ENCODE measurements at regions not wholly inside any gene's neighbourhood (a gene's known extent, or its start where the extent isn't known, plus 50 kb on each side); places are given as distances from the start of the nearest gene placed in this dataset.
"Not testable (repeated sequence)": the region's sequence is repeated elsewhere in the genome, so short reads cannot be mapped to it uniquely, and the experiment has no call there.

DNA sequence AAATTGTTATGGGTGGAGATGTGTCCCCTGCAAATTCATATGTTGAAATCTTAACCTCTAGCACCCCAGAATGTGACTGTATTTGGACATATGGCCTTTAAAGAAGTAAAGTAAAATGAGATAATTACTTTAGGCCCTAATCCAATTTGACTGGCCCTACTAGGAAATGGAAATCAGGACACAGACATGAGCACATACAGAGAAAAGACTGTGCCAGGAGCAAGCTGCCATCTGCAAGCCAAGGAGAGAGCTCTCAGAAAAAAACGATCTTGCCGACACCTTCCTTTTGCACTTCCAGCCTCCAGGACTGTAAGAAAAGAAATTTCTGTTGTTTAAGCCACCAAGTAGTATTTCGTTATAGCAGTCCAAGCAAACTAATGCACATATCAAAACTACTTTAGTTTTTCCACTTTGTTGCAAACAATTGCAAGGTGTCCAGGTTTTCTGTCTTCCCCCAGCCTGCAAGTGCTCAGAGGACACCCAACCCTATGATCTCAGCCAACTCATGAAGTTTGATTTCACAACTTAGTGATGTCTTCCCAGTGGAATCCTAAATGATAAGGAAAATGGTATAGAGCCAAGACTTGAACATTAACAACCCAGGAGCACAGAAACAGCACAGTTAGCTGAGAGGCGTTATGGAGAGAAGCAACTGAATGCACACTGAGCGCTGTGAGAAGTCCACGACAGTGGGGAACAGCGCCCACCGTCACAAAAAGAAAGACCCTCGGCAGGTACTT, 351.2 kb downstream of the BCL2L11 start:
- H3K4me3 Mint-ChIP-seq; H3K27ac Mint-ChIP-seq; H3K27ac ChIP-seq (ENCODE audit: low read depth, low read length); H3K4me1 Mint-ChIP-seq; H3K9me3 Mint-ChIP-seq; H3K27me3 ChIP-seq (ENCODE audit: insufficient read depth, low read length, poor library complexity, severe bottlenecking); DNase-seq; H3K36me3 Mint-ChIP-seq; H3K4me3 ChIP-seq (ENCODE audit: low read length); POLR2A ChIA-PET; H3K36me3 ChIP-seq (ENCODE audit: insufficient read depth, low read length); H3K9me3 ChIP-seq (ENCODE audit: low read length); CTCF ChIA-PET; H3K27me3 Mint-ChIP-seq; H3K4me1 ChIP-seq (ENCODE audit: insufficient read depth, low read length): not testable (repeated sequence)

DNA sequence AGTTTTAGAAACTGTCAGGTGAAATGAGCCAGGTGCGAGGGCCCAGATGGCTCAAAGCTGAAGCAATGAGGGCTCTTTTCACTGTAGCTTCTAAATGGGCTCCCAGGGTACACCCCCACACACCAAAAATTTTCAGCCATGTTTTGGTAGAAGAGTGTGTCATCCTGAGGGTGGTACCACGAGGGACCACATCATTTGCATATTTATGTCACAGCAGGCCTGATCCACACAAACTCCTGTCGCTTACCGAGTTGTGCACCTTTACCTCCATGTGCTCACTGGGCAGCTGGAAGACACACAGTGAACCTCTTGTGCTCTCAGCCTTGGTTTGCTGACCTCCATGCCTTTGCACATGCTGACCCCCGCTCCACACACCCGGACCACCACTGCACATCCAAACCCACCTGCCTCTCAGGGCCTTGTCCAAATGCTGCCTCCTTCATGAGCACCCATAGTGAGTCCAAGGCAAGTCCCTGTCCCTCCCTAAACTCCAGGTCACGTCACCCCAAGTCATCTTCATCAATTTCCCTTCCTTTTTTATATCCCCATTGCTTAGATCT, 352.2 kb downstream of the BCL2L11 start:
- H3K4me1 Mint-ChIP-seq; H3K36me3 Mint-ChIP-seq; H3K9me3 Mint-ChIP-seq; H3K36me3 ChIP-seq (ENCODE audit: insufficient read depth, low read length); DNase-seq; H3K4me3 Mint-ChIP-seq; H3K4me3 ChIP-seq (ENCODE audit: low read length); CTCF ChIA-PET; POLR2A ChIA-PET; H3K27me3 ChIP-seq (ENCODE audit: insufficient read depth, low read length, poor library complexity, severe bottlenecking); H3K27ac ChIP-seq (ENCODE audit: low read depth, low read length); H3K27me3 Mint-ChIP-seq; H3K9me3 ChIP-seq (ENCODE audit: low read length); H3K4me1 ChIP-seq (ENCODE audit: insufficient read depth, low read length); H3K27ac Mint-ChIP-seq: not testable (repeated sequence)

DNA sequence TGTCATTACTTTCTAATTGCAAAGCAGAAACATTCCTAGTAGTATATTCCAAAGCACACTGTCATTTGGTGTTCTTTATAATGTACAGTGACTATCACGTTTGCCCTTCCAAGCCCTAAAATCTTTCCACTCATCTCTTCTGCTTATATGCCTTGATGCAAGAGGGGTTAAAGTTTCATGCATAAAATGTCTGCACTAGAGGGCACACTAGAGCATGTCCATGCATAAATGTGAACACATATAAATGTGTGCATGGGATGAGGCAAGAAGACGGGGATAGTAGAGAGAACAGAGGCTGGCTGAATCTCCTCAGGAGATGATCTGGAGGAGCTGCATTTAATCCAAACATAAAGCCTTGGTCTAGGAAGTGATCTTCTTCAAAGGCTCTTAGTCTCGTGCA, 352.8 kb downstream of the BCL2L11 start:
- H3K36me3 ChIP-seq (ENCODE audit: insufficient read depth, low read length); H3K27ac Mint-ChIP-seq; H3K4me3 ChIP-seq (ENCODE audit: low read length); H3K4me3 Mint-ChIP-seq; H3K9me3 ChIP-seq (ENCODE audit: low read length); CTCF ChIA-PET; POLR2A ChIA-PET; H3K27me3 Mint-ChIP-seq; H3K27me3 ChIP-seq (ENCODE audit: insufficient read depth, low read length, poor library complexity, severe bottlenecking); H3K36me3 Mint-ChIP-seq; H3K27ac ChIP-seq (ENCODE audit: low read depth, low read length); H3K9me3 Mint-ChIP-seq; H3K4me1 Mint-ChIP-seq; H3K4me1 ChIP-seq (ENCODE audit: insufficient read depth, low read length); DNase-seq: not testable (repeated sequence)

DNA sequence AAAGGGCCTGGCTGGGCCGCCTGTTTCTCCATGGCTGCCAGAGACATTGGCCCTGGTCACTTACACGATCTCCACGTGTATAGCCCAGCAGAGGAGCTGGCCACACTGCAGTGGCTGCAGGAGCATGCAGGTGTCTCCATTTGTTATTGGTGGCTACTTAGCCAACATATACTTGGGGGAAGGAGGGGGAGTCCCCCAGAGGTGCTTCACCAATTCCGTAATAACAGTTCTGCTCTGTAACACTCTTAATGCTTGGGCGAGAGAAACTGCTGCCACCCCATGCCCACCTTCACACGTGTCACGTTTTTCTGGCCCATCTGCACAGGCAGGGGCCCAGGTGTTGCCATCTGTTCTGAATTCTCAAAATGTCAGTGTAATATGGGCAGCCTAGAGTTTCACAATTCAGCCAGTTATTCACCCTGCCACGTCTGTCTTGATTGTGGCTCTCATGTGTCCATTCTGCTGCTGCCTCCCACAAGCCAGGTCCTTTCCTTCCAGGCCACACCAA, 353.5 kb downstream of the BCL2L11 start:
- H3K36me3 Mint-ChIP-seq; POLR2A ChIA-PET; H3K4me1 Mint-ChIP-seq; H3K4me1 ChIP-seq (ENCODE audit: insufficient read depth, low read length); H3K4me3 ChIP-seq (ENCODE audit: low read length); CTCF ChIA-PET; H3K27me3 ChIP-seq (ENCODE audit: insufficient read depth, low read length, poor library complexity, severe bottlenecking); H3K4me3 Mint-ChIP-seq; H3K27ac Mint-ChIP-seq; H3K9me3 ChIP-seq (ENCODE audit: low read length); DNase-seq; H3K27ac ChIP-seq (ENCODE audit: low read depth, low read length); H3K9me3 Mint-ChIP-seq; H3K27me3 Mint-ChIP-seq; H3K36me3 ChIP-seq (ENCODE audit: insufficient read depth, low read length): not testable (repeated sequence)

DNA sequence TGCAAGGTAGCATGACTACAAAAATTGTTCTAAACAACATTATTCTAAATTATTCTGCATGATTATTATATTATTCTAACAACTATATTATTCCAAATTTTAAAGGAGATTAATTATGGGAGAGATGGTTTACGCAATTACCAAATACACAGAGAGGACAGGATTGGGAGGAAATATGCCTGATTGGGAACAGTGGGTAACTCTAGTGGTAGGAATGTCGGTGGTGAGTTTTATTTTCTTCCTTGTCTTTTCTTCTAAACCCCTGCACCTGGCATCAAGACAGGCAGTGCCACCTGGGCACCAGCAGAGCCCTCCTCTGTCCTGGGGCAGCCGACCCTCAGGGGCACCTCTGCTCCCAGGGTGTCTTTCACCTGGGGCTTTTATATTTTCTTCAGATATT, 357.6 kb downstream of the BCL2L11 start:
- DNase-seq; H3K27me3 Mint-ChIP-seq; H3K4me1 ChIP-seq (ENCODE audit: insufficient read depth, low read length); H3K27me3 ChIP-seq (ENCODE audit: insufficient read depth, low read length, poor library complexity, severe bottlenecking); H3K9me3 Mint-ChIP-seq; H3K36me3 Mint-ChIP-seq; H3K9me3 ChIP-seq (ENCODE audit: low read length); POLR2A ChIA-PET; H3K4me3 Mint-ChIP-seq; H3K27ac ChIP-seq (ENCODE audit: low read depth, low read length); CTCF ChIA-PET; H3K4me1 Mint-ChIP-seq; H3K27ac Mint-ChIP-seq; H3K4me3 ChIP-seq (ENCODE audit: low read length); H3K36me3 ChIP-seq (ENCODE audit: insufficient read depth, low read length): not testable (repeated sequence)

DNA sequence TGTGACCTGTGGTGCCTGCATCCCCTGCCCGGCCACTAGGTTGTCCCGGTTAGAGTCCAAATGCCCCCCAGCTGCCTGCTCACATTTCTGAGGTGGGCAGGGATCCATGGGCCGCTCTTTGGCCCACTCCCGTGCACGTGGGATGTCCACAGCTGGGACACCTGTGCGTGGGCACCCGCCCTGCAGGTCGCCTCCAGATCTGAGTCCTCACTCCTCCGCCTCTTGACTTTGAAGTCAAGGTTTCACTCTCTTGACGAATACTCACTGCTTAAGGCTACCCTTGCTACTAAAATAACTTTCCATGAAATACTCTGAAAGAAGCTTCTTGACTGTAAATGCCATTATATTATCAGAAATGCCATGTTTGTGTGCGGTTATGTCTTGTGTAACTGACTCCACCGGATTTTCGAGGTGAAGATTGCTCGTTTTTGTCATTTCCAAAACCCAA, 358.2 kb downstream of the BCL2L11 start:
- H3K27me3 ChIP-seq (ENCODE audit: insufficient read depth, low read length, poor library complexity, severe bottlenecking); H3K4me1 Mint-ChIP-seq; POLR2A ChIA-PET; H3K27ac Mint-ChIP-seq; DNase-seq; H3K36me3 Mint-ChIP-seq; H3K4me3 ChIP-seq (ENCODE audit: low read length); H3K36me3 ChIP-seq (ENCODE audit: insufficient read depth, low read length); H3K4me1 ChIP-seq (ENCODE audit: insufficient read depth, low read length); H3K27ac ChIP-seq (ENCODE audit: low read depth, low read length); H3K9me3 Mint-ChIP-seq; CTCF ChIA-PET; H3K27me3 Mint-ChIP-seq; H3K9me3 ChIP-seq (ENCODE audit: low read length): not testable (repeated sequence)
- peak overlapping the region in 1 of 7 donors; percentile 15 for H3K4me3 Mint-ChIP-seq

DNA sequence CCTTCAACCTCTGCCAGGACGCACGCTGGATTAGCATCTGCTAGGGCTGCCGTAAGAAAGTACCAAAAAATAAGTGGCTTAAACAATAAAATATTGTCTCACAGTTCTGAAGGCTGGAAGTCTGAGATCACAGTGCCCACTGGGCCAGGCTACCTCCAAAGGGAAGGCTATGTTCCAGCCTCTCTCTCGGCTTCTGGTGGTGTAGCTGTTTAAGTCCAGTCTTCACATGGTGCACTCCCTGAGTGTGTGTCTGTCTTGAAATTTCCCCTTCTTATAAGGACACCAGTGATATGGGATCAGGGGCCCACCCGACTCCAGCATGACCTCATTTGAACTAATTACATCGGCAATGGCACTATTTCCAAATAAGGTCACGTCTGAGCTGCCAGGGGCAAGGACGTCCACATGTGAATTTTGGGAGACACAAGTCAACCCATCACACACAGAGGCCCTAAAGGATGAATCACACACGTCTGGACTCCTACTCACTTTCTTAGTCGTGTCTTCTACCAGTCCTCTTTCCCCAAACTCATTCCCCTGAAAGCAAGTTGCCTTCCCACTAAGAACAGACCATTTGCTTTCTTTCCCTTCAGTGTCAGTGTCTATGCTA, 359.4 kb downstream of the BCL2L11 start:
- H3K4me1 Mint-ChIP-seq; H3K36me3 ChIP-seq (ENCODE audit: insufficient read depth, low read length); H3K9me3 Mint-ChIP-seq; H3K4me3 Mint-ChIP-seq; CTCF ChIA-PET; H3K27me3 Mint-ChIP-seq; H3K27ac Mint-ChIP-seq; POLR2A ChIA-PET; DNase-seq; H3K9me3 ChIP-seq (ENCODE audit: low read length); H3K4me1 ChIP-seq (ENCODE audit: insufficient read depth, low read length); H3K4me3 ChIP-seq (ENCODE audit: low read length); H3K27ac ChIP-seq (ENCODE audit: low read depth, low read length); H3K27me3 ChIP-seq (ENCODE audit: insufficient read depth, low read length, poor library complexity, severe bottlenecking); H3K36me3 Mint-ChIP-seq: not testable (repeated sequence)

DNA sequence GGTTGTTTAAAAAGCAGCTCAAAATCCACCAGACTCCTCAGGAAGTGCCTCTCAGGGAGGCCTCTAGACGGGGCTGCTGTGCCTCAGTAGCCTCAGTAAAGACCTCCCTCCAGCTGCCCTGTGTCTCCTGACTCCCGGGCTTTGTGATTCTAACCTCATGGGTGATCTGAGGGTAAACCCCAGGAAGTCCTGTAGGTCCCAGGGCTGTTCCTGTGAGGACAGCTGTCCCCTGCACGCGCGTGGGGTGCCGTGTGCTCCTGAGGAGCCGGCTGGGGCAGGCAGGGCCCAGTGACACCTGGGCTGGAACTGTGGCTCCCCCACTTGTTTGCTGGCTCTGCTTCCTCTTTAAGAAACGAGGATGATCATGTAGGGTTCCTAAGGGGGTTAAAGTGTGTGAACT, 359.9 kb downstream of the BCL2L11 start:
- H3K9me3 ChIP-seq (ENCODE audit: low read length); H3K36me3 ChIP-seq (ENCODE audit: insufficient read depth, low read length); H3K4me3 Mint-ChIP-seq; POLR2A ChIA-PET; H3K27ac ChIP-seq (ENCODE audit: low read depth, low read length); H3K4me1 ChIP-seq (ENCODE audit: insufficient read depth, low read length); H3K9me3 Mint-ChIP-seq; H3K4me3 ChIP-seq (ENCODE audit: low read length); H3K27me3 ChIP-seq (ENCODE audit: insufficient read depth, low read length, poor library complexity, severe bottlenecking); CTCF ChIA-PET; H3K36me3 Mint-ChIP-seq; H3K27ac Mint-ChIP-seq; H3K27me3 Mint-ChIP-seq; H3K4me1 Mint-ChIP-seq; DNase-seq: not testable (repeated sequence)

Data from CD8-positive, alpha-beta memory T cell (primary cell).